HCT116 (cell line): ENCODE measurements at regions not wholly inside any gene's neighbourhood (a gene's known extent, or its start where the extent isn't known, plus 50 kb on each side); places are given as distances from the start of the nearest gene placed in this dataset.

Experiments
- ATAC-seq: fragments of 200-7000 bp; cut with Tn5 transposase; 2 replicates; pipeline ENCODE4 v1.9.1; 2020; ENCODE audit warnings: mild to moderate bottlenecking, moderate library complexity
- BruUV-seq: library from RNA; stranded (reverse); fragments of 400-500 nt; replicated peaks from 2 replicates; lab custom pipeline; 2021; lab: Mats Ljungman, UMichigan
- CTCF ChIA-PET: fragments of 300-600 bp; sonication (Branson Sonifier 250); formaldehyde crosslinking; loops from one replicate; lab custom pipeline; 2021; ENCODE audit warnings: antibody characterized with exemption; lab: Charles Lee
- POLR2A ChIA-PET: fragments of 300-600, 350-600 bp; sonication (Branson Sonifier 250); formaldehyde crosslinking; loops from one replicate; lab custom pipeline; 2021; ENCODE audit warnings: antibody characterized with exemption; lab: Charles Lee
- RAD21 ChIA-PET, 2 experiments: fragments of 300-600 bp; sonication (Branson Sonifier 250); formaldehyde crosslinking; loops; one replicate each; lab custom pipeline; 2023; ENCODE audit warnings: low total read pairs in 2 of 2; ENCODE audit not compliant: uncharacterized antibody in 2 of 2, unreplicated experiment in 2 of 2, low non-redundant PET in 1 of 2; lab: Charles Lee
- DNase-seq: peaks from one replicate; pipeline ENCODE4 v3.0.0-alpha.2; 2010; ENCODE audit warnings: low read depth, low spot score
- H2AFZ ChIP-seq: fragments of 200-600 bp; shearing (Covaris generic), sonication (generic); 2 replicates; pipeline ENCODE4 v1.6.1; 2017; ENCODE audit warnings: low read depth, mixed run types, mixed read lengths, antibody characterized with exemption, low read length; ENCODE audit not compliant: poor library complexity, severe bottlenecking
- H3K27ac ChIP-seq: 2 replicates; pipeline ENCODE4 v1.5.1; 2012; ENCODE audit warnings: low read depth, low read length
- H3K27me3 ChIP-seq: fragments of 200-600 bp; sonication (generic); 2 replicates; pipeline ENCODE4 v1.6.1; 2016; ENCODE audit warnings: mixed run types, low read length, mixed read lengths; ENCODE audit not compliant: insufficient read depth
- H3K36me3 ChIP-seq, 2 experiments: fragments of 200-500 bp in 1 of 2; fragments of 200-600 bp in 1 of 2; sonication (Bioruptor generic) in 1 of 2; sonication (generic) in 1 of 2; 2 replicates each; pipeline versions ENCODE4 v1.5.1 to v1.6.1; 2014 to 2016; ENCODE audit warnings: low read length in 2 of 2, inconsistent platforms in 1 of 2, mixed read lengths in 1 of 2, mixed run types in 1 of 2; ENCODE audit not compliant: insufficient read depth in 2 of 2, control insufficient read depth in 1 of 2
- H3K4me1 ChIP-seq, 2 experiments: fragments of 200-600 bp in 1 of 2; sonication (generic) in 1 of 2; 2 replicates each; pipeline versions ENCODE4 v1.5.1 to v1.6.1; 2012 to 2017; ENCODE audit warnings: low read length in 2 of 2, inconsistent platforms in 1 of 2, mild to moderate bottlenecking in 1 of 2, mixed read lengths in 1 of 2, mixed run types in 1 of 2, moderate library complexity in 1 of 2; ENCODE audit not compliant: insufficient read depth in 2 of 2, control insufficient read depth in 1 of 2
- H3K4me2 ChIP-seq: fragments of 200-600 bp; sonication (generic); 2 replicates; pipeline ENCODE4 v1.6.1; 2017; ENCODE audit warnings: mixed run types, low read length, mixed read lengths
- H3K4me3 ChIP-seq, 2 experiments: fragments of 200-600 bp in 1 of 2; sonication (generic) in 1 of 2; replicated peaks in 1 of 2; 2 replicates each; pipeline ENCODE4 v1.5.1; 2011 to 2016; ENCODE audit warnings: low read length in 2 of 2, control low read depth in 1 of 2, low read depth in 1 of 2, mild to moderate bottlenecking in 1 of 2, mixed read lengths in 1 of 2, mixed run types in 1 of 2
- H3K79me2 ChIP-seq: fragments of 200-600 bp; sonication (generic); 2 replicates; pipeline ENCODE4 v1.6.1; 2017; ENCODE audit warnings: mild to moderate bottlenecking, mixed run types, low read length, moderate library complexity, mixed read lengths; ENCODE audit not compliant: insufficient read depth
- H3K9ac ChIP-seq: fragments of 200-600 bp; sonication (generic); 2 replicates; pipeline ENCODE4 v1.6.1; 2016; ENCODE audit warnings: low read length, mixed read lengths
- H3K9me2 ChIP-seq: fragments of 200-600 bp; sonication (generic), shearing (Covaris generic); 2 replicates; pipeline ENCODE4 v1.6.1; 2017; ENCODE audit warnings: mixed run types, mild to moderate bottlenecking, moderate library complexity; ENCODE audit not compliant: insufficient read depth
- H3K9me3 ChIP-seq, 2 experiments: fragments of 200-500 bp in 1 of 2; fragments of 200-600 bp in 1 of 2; sonication (Bioruptor generic) in 1 of 2; sonication (generic) in 1 of 2; 2 replicates each; pipeline ENCODE4 v1.6.1; 2014 to 2017; ENCODE audit warnings: low read length in 2 of 2, mixed read lengths in 2 of 2, inconsistent platforms in 1 of 2, low read depth in 1 of 2, mild to moderate bottlenecking in 1 of 2, mixed run types in 1 of 2, moderate library complexity in 1 of 2; ENCODE audit not compliant: control insufficient read depth in 1 of 2, insufficient read depth in 1 of 2
- H4K20me1 ChIP-seq: fragments of 200-600 bp; sonication (generic), shearing (Covaris generic); 2 replicates; pipeline ENCODE4 v1.6.1; 2017; ENCODE audit warnings: mixed run types, mild to moderate bottlenecking, moderate library complexity; ENCODE audit not compliant: insufficient read depth
- ATF3 ChIP-seq: IDR thresholded peaks from 2 replicates; pipeline ENCODE4 v1.6.1; 2012
- EGR1 ChIP-seq: IDR thresholded peaks from 2 replicates; pipeline ENCODE4 v1.6.1; 2012; ENCODE audit warnings: low read depth
- ELF1 ChIP-seq: IDR thresholded peaks from 2 replicates; pipeline ENCODE4 v1.6.1; 2012; ENCODE audit warnings: low read depth, borderline replicate concordance
- EZH2 ChIP-seq: fragments of 200-600 bp; sonication (generic); IDR thresholded peaks from 2 replicates; pipeline ENCODE4 v1.6.1; 2017; ENCODE audit warnings: antibody characterized with exemption, mixed run types
- FOSL1 ChIP-seq: IDR thresholded peaks from 2 replicates; pipeline ENCODE4 v1.6.1; 2012; ENCODE audit warnings: low read depth
- JUND ChIP-seq: IDR thresholded peaks from 2 replicates; pipeline ENCODE4 v1.6.1; 2012
- SIN3A ChIP-seq: IDR thresholded peaks from 2 replicates; pipeline ENCODE4 v1.6.1; 2012; ENCODE audit warnings: low read depth
- SRF ChIP-seq: IDR thresholded peaks from 2 replicates; pipeline ENCODE4 v1.6.1; 2012; ENCODE audit warnings: low read depth
- YY1 ChIP-seq: IDR thresholded peaks from 2 replicates; pipeline ENCODE4 v1.6.1; 2011; ENCODE audit warnings: low read length, low read depth, moderate library complexity, mild to moderate bottlenecking; ENCODE audit not compliant: insufficient replicate concordance; ENCODE audit errors: extremely low read depth
- ZFX ChIP-seq: fragments of 450-650 bp; IDR thresholded peaks from 2 replicates; pipeline ENCODE4 v1.6.1; 2017
- ZNF274 ChIP-seq: fragments of 200-500 bp; sonication (Bioruptor generic); IDR thresholded peaks from 2 replicates; pipeline ENCODE4 v1.6.1; 2014; ENCODE audit warnings: mild to moderate bottlenecking, low read depth, low read length, inconsistent platforms
- intact Hi-C: fragments of 100-400 bp; cut with micrococcal nuclease; formaldehyde crosslinking; loops from 2 replicates; pipeline ENCODE4 v1.10.0; 2022
- TF ChIP-seq, protein P1 (sequence below): IDR thresholded peaks from 2 replicates; pipeline ENCODE4 v1.6.1; 2012; ENCODE audit warnings: low read depth
- TF ChIP-seq, protein P2 (sequence below): IDR thresholded peaks from 2 replicates; pipeline ENCODE4 v1.6.1; 2012

GRCh38 chr9:32837551-32838058 is 54.3 kb downstream of the TMEM215 start:
- BruUV-seq: no TSS peak
- DNase-seq: no peak
- intact Hi-C loops: no loop called here
- no peaks in the 10 kb centered on the region; the same call in 1 of the 2 replicates for H3K9me2 ChIP-seq
- no peaks in the 10 kb centered on the region for H3K9me3 ChIP-seq
- H3K27me3 ChIP-seq: peaks cover 5% of the 10 kb centered on the region; the same call in 1 of the 2 replicates
- no peak overlapping the region for H3K4me3 ChIP-seq
- H3K36me3 ChIP-seq: no peaks in the 10 kb centered on the region
- RAD21 ChIA-PET: no interaction called here
- POLR2A ChIA-PET: no interaction called here
- H3K4me1 ChIP-seq: no peaks in the 10 kb centered on the region
- H4K20me1 ChIP-seq: no peaks in the 10 kb centered on the region
- CTCF ChIA-PET: no interaction called here
- TF ChIP-seq YY1 (no peak), SIN3A (no peak), JUND (no peak), EGR1 (no peak), EZH2 (no peak), ATF3 (no peak), SRF (no peak), ZNF274 (no peak), ELF1 (no peak), FOSL1 (no peak), ZFX (no peak)
- TF ChIP-seq, protein P1, sequence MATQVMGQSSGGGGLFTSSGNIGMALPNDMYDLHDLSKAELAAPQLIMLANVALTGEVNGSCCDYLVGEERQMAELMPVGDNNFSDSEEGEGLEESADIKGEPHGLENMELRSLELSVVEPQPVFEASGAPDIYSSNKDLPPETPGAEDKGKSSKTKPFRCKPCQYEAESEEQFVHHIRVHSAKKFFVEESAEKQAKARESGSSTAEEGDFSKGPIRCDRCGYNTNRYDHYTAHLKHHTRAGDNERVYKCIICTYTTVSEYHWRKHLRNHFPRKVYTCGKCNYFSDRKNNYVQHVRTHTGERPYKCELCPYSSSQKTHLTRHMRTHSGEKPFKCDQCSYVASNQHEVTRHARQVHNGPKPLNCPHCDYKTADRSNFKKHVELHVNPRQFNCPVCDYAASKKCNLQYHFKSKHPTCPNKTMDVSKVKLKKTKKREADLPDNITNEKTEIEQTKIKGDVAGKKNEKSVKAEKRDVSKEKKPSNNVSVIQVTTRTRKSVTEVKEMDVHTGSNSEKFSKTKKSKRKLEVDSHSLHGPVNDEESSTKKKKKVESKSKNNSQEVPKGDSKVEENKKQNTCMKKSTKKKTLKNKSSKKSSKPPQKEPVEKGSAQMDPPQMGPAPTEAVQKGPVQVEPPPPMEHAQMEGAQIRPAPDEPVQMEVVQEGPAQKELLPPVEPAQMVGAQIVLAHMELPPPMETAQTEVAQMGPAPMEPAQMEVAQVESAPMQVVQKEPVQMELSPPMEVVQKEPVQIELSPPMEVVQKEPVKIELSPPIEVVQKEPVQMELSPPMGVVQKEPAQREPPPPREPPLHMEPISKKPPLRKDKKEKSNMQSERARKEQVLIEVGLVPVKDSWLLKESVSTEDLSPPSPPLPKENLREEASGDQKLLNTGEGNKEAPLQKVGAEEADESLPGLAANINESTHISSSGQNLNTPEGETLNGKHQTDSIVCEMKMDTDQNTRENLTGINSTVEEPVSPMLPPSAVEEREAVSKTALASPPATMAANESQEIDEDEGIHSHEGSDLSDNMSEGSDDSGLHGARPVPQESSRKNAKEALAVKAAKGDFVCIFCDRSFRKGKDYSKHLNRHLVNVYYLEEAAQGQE: no peak
- TF ChIP-seq, protein P2, sequence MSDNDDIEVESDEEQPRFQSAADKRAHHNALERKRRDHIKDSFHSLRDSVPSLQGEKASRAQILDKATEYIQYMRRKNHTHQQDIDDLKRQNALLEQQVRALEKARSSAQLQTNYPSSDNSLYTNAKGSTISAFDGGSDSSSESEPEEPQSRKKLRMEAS: no peak
- TF ChIP-seq, all 23 proteins: peak for 0
- H3K79me2 ChIP-seq: no peaks in the 10 kb centered on the region
- ATAC-seq: no peak
- no peak overlapping the region for H3K4me2 ChIP-seq
- no peak overlapping the region for H3K27ac ChIP-seq
- H2AFZ ChIP-seq: no peak overlapping the region
- H3K9ac ChIP-seq: no peak overlapping the region
